ENCODE measurements at regions not wholly inside any gene's neighbourhood (a gene's known extent, or its start where the extent isn't known, plus 50 kb on each side); places are given as distances from the start of the nearest gene placed in this dataset.

- no peak for TF ChIP-seq CTCF (IDR thresholded peaks at IDR 0.05)
- TF ChIP-seq POLR2A (IDR thresholded peaks at IDR 0.05): no peak
Measured at GRCh38 chrX:40284852-40285251, 187.1 kb upstream of the BCOR start.

All from testis (tissue), 2 donors.